ENCODE measurements at regions not wholly inside any gene's neighbourhood (a gene's known extent, or its start where the extent isn't known, plus 50 kb on each side); places are given as distances from the start of the nearest gene placed in this dataset.

GRCh38 chr15:29873264-29873663, 51.0 kb upstream of the TJP1 start:
- Mint-ChIP-seq H3K36me3 (ENCODE audit: low read depth, unreplicated experiment) (no peaks in the 10 kb centered on the region), H3K4me1 (ENCODE audit: low read depth, unreplicated experiment) (peaks cover 8% of the 10 kb centered on the region), H3K27ac (ENCODE audit: unreplicated experiment) (no peak overlapping the region), H3K9me3 (ENCODE audit: unreplicated experiment) (no peaks in the 10 kb centered on the region), H3K4me3 (ENCODE audit: unreplicated experiment) (no peak overlapping the region), H3K27me3 (ENCODE audit: low read depth, unreplicated experiment) (no peaks in the 10 kb centered on the region)
- DNase-seq (ENCODE audit: low read depth) (no peak), FAIRE-seq (no peak)
- Histone ChIP-seq H3K36me3 (ENCODE audit: insufficient read depth, low read length) (no peaks in the 10 kb centered on the region), H3K9ac (ENCODE audit: low read length) (no peak overlapping the region), H4K20me1 (ENCODE audit: insufficient read depth, low read length) (no peaks in the 10 kb centered on the region), H3K9me3 (ENCODE audit: insufficient read depth, low read depth, low read length) (no peaks in the 10 kb centered on the region), H3K4me1 (ENCODE audit: insufficient read depth, low read length) (no peaks in the 10 kb centered on the region), H3K27ac (ENCODE audit: low read depth, low read length) (no peak overlapping the region), H3K79me2 (ENCODE audit: insufficient read depth, low read length) (no peaks in the 10 kb centered on the region), H3K4me2 (ENCODE audit: low read length) (no peak overlapping the region), H3K27me3 (ENCODE audit: insufficient read depth, low read length) (no peaks in the 10 kb centered on the region), H2AFZ (ENCODE audit: low read depth, low read length) (no peak overlapping the region), H3K4me3 (ENCODE audit: insufficient read depth, low read depth, low read length) (no peak overlapping the region)
- no peak for TF ChIP-seq CTCF (IDR thresholded peaks at IDR 0.05; ENCODE audit: insufficient read depth, low read depth, low read length)
- TF ChIP-seq EZH2 (IDR thresholded peaks at IDR 0.05; ENCODE audit: insufficient read depth, low read length): no peak

GRCh38 chr15:29872716-29873115, 50.4 kb upstream of the TJP1 start:
- Mint-ChIP-seq H3K4me1 (ENCODE audit: low read depth, unreplicated experiment) (peaks cover 8% of the 10 kb centered on the region), H3K9me3 (ENCODE audit: unreplicated experiment) (no peaks in the 10 kb centered on the region), H3K4me3 (ENCODE audit: unreplicated experiment) (no peak overlapping the region), H3K27ac (ENCODE audit: unreplicated experiment) (no peak overlapping the region), H3K27me3 (ENCODE audit: low read depth, unreplicated experiment) (no peaks in the 10 kb centered on the region), H3K36me3 (ENCODE audit: low read depth, unreplicated experiment) (no peaks in the 10 kb centered on the region)
- FAIRE-seq: no peak
- TF ChIP-seq CTCF (IDR thresholded peaks at IDR 0.05; ENCODE audit: insufficient read depth, low read depth, low read length) (no peak), EZH2 (IDR thresholded peaks at IDR 0.05; ENCODE audit: insufficient read depth, low read length) (no peak)
- no peak overlapping the region for H3K4me3 ChIP-seq (ENCODE audit: insufficient read depth, low read depth, low read length)
- no peaks in the 10 kb centered on the region for H3K4me1 ChIP-seq (ENCODE audit: insufficient read depth, low read length)
- no peak overlapping the region for H2AFZ ChIP-seq (ENCODE audit: low read depth, low read length)
- no peak for DNase-seq (ENCODE audit: low read depth)
- no peaks in the 10 kb centered on the region for H3K36me3 ChIP-seq (ENCODE audit: insufficient read depth, low read length)
- H3K27ac ChIP-seq (ENCODE audit: low read depth, low read length): no peak overlapping the region
- H3K4me2 ChIP-seq (ENCODE audit: low read length): no peak overlapping the region
- no peak overlapping the region for H3K9ac ChIP-seq (ENCODE audit: low read length)
- H3K79me2 ChIP-seq (ENCODE audit: insufficient read depth, low read length): no peaks in the 10 kb centered on the region
- no peaks in the 10 kb centered on the region for H3K27me3 ChIP-seq (ENCODE audit: insufficient read depth, low read length)
- no peaks in the 10 kb centered on the region for H3K9me3 ChIP-seq (ENCODE audit: insufficient read depth, low read depth, low read length)
- H4K20me1 ChIP-seq (ENCODE audit: insufficient read depth, low read length): no peaks in the 10 kb centered on the region

All from astrocyte (in vitro differentiated cells and primary cell).